Liver (tissue), 8 donors: ENCODE measurements at regions not wholly inside any gene's neighbourhood (a gene's known extent, or its start where the extent isn't known, plus 50 kb on each side); places are given as distances from the start of the nearest gene placed in this dataset.

Source experiments
- DNase-seq: peaks from one replicate; pipeline ENCODE4 v3.0.0-alpha.2; 2017; ENCODE audit warnings: low spot score
- H3K27ac ChIP-seq, 2 donors: one replicate each; pipeline ENCODE4 v1.7.0; 2013; ENCODE audit warnings: inconsistent platforms in 2 of 2, low read length in 2 of 2, control low read depth in 1 of 2, low read depth in 1 of 2, mild to moderate bottlenecking in 1 of 2
- H3K27me3 ChIP-seq, 4 donors: one replicate each; pipeline versions ENCODE4 v1.6.1 to v1.7.0; 2013; ENCODE audit warnings: low read length in 3 of 4, inconsistent platforms in 1 of 4, mild to moderate bottlenecking in 1 of 4, moderate library complexity in 1 of 4; ENCODE audit not compliant: control insufficient read depth in 4 of 4, insufficient read depth in 4 of 4
- H3K36me3 ChIP-seq, 4 donors: one replicate each; pipeline versions ENCODE4 v1.6.1 to v1.7.0; 2013; ENCODE audit warnings: low read length in 3 of 4, mild to moderate bottlenecking in 3 of 4, low read depth in 1 of 4, moderate library complexity in 1 of 4; ENCODE audit not compliant: control insufficient read depth in 4 of 4, insufficient read depth in 3 of 4
- H3K4me1 ChIP-seq, 4 donors: one replicate each; pipeline versions ENCODE4 v1.6.1 to v1.7.0; 2013; ENCODE audit warnings: low read length in 3 of 4, mild to moderate bottlenecking in 3 of 4, moderate library complexity in 1 of 4; ENCODE audit not compliant: control insufficient read depth in 4 of 4, insufficient read depth in 4 of 4
- H3K4me3 ChIP-seq, 3 donors: one replicate each; pipeline versions ENCODE4 v1.6.1 to v1.7.0; 2013; ENCODE audit warnings: low read length in 3 of 3, control low read depth in 1 of 3, low read depth in 1 of 3, mild to moderate bottlenecking in 1 of 3
- H3K9ac ChIP-seq, 2 donors: one replicate each; pipeline ENCODE4 v1.7.0; 2013; ENCODE audit warnings: low read length in 2 of 2, mild to moderate bottlenecking in 2 of 2, moderate library complexity in 2 of 2, control low read depth in 1 of 2, low read depth in 1 of 2
- H3K9me3 ChIP-seq, 4 donors: one replicate each; pipeline versions ENCODE4 v1.6.1 to v1.7.0; 2013; ENCODE audit warnings: low read length in 3 of 4; ENCODE audit not compliant: control insufficient read depth in 4 of 4
- CTCF ChIP-seq: fragments of 150-350 bp; IDR thresholded peaks from 2 replicates; pipeline ENCODE4 v1.5.1; 2017; ENCODE audit warnings: improper control_type of control experiment, low read depth, low read length; ENCODE audit not compliant: missing input control
- HNF4A ChIP-seq, 2 donors: conservative IDR thresholded peaks; 2 replicates each; pipeline ENCODE4 v1.6.1; 2016; ENCODE audit warnings: antibody characterized with exemption in 2 of 2, mild to moderate bottlenecking in 2 of 2
- HNF4G ChIP-seq: IDR thresholded peaks from 2 replicates; pipeline ENCODE4 v1.6.1; 2016; ENCODE audit warnings: antibody characterized with exemption
- JUND ChIP-seq, 2 donors: IDR thresholded peaks; 2 replicates each; pipeline ENCODE4 v1.6.1; 2016; ENCODE audit warnings: antibody characterized with exemption in 2 of 2
- MAX ChIP-seq: IDR thresholded peaks from 2 replicates; pipeline ENCODE4 v1.6.1; 2016; ENCODE audit warnings: antibody characterized with exemption
- NR2F2 ChIP-seq: IDR thresholded peaks from 2 replicates; pipeline ENCODE4 v1.6.1; 2016; ENCODE audit warnings: antibody characterized with exemption
- RAD21 ChIP-seq, 2 donors: IDR thresholded peaks; 2 replicates each; pipeline ENCODE4 v1.6.1; 2016; ENCODE audit warnings: antibody characterized with exemption in 2 of 2, mild to moderate bottlenecking in 2 of 2
- RXRA ChIP-seq, 2 donors: IDR thresholded peaks; 2 replicates each; pipeline ENCODE4 v1.6.1; 2017 to 2018; ENCODE audit warnings: antibody characterized with exemption in 2 of 2, mild to moderate bottlenecking in 1 of 2
- SP1 ChIP-seq: IDR thresholded peaks from 2 replicates; pipeline ENCODE4 v1.6.1; 2018; ENCODE audit warnings: antibody characterized with exemption, mild to moderate bottlenecking
- TAF1 ChIP-seq: conservative IDR thresholded peaks from 2 replicates; pipeline ENCODE4 v1.6.1; 2016; ENCODE audit warnings: antibody characterized with exemption, mild to moderate bottlenecking
- YY1 ChIP-seq: IDR thresholded peaks from 2 replicates; pipeline ENCODE4 v1.6.1; 2016; ENCODE audit warnings: antibody characterized with exemption, mild to moderate bottlenecking
- whole genome bisulfite sequencing: extraction: QIAGEN DNeasy Blood & Tissue Kit; methylation state at CpG from one replicate; pipeline ENCODE4 v1.1.7; 2013; 5-methylcytosine and 5-hydroxymethylcytosine counted together
- TF ChIP-seq, protein P1 (sequence below): IDR thresholded peaks from 2 replicates; pipeline ENCODE4 v1.6.1; 2016; ENCODE audit warnings: antibody characterized with exemption, mild to moderate bottlenecking
- TF ChIP-seq, protein P2 (sequence below): IDR thresholded peaks from 2 replicates; pipeline ENCODE4 v1.6.1; 2016; ENCODE audit warnings: antibody characterized with exemption
- donor health status: healthy.
- donor health status: healthy.
- donor health status: healthy.
- donor health status: healthy.
- donor health status: healthy.

DNA sequence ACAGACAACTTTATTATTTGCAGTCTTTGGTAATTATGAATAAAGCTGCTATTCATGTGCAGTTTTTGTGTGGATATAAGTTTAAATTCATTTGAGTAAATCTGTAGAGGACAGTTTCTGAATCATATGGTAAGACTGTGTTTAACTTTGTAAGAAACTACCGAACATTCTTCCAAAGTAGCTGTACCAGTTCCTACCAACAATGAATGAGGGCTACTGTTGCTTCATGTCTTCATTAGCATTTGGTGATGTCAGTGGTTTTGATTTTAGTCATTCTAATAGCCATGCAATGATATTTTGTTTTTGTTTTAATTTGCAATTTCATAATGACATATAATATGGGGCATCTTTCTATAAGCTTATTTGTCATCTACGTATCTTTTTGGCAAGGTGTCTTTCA lies 501.3 kb upstream of the RORB start:
- no peak overlapping the region for H3K9ac ChIP-seq
- WGBS = 95% methylated on average over 2 of the region's 2 CpGs
- DNase-seq = no peak
- H3K36me3 ChIP-seq = no peaks in the 10 kb centered on the region
- no peak overlapping the region for H3K4me3 ChIP-seq
- H3K4me1 ChIP-seq = no peaks in the 10 kb centered on the region
- no peaks in the 10 kb centered on the region for H3K9me3 ChIP-seq
- TF ChIP-seq NR2F2 = no peak
- TF ChIP-seq TAF1 = no peak
- TF ChIP-seq JUND (IDR thresholded peaks at IDR 0.05) = no peak
- TF ChIP-seq SP1 = no peak
- no peak for TF ChIP-seq CTCF
- no peak for TF ChIP-seq RXRA (IDR thresholded peaks at IDR 0.05)
- H3K27ac ChIP-seq = no peak overlapping the region
- H3K27me3 ChIP-seq = no peaks in the 10 kb centered on the region

GRCh38 chr9:73996844-73997243 lies 500.3 kb upstream of the RORB start:
- TF ChIP-seq RAD21 (IDR thresholded peaks at IDR 0.05) = no peak
- TF ChIP-seq JUND (IDR thresholded peaks at IDR 0.05) = no peak
- no peak for TF ChIP-seq NR2F2
- no peak for TF ChIP-seq HNF4A (conservative IDR thresholded peaks at IDR 0.05)
- TF ChIP-seq, protein P1, sequence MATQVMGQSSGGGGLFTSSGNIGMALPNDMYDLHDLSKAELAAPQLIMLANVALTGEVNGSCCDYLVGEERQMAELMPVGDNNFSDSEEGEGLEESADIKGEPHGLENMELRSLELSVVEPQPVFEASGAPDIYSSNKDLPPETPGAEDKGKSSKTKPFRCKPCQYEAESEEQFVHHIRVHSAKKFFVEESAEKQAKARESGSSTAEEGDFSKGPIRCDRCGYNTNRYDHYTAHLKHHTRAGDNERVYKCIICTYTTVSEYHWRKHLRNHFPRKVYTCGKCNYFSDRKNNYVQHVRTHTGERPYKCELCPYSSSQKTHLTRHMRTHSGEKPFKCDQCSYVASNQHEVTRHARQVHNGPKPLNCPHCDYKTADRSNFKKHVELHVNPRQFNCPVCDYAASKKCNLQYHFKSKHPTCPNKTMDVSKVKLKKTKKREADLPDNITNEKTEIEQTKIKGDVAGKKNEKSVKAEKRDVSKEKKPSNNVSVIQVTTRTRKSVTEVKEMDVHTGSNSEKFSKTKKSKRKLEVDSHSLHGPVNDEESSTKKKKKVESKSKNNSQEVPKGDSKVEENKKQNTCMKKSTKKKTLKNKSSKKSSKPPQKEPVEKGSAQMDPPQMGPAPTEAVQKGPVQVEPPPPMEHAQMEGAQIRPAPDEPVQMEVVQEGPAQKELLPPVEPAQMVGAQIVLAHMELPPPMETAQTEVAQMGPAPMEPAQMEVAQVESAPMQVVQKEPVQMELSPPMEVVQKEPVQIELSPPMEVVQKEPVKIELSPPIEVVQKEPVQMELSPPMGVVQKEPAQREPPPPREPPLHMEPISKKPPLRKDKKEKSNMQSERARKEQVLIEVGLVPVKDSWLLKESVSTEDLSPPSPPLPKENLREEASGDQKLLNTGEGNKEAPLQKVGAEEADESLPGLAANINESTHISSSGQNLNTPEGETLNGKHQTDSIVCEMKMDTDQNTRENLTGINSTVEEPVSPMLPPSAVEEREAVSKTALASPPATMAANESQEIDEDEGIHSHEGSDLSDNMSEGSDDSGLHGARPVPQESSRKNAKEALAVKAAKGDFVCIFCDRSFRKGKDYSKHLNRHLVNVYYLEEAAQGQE = no peak
- Histone ChIP-seq H3K36me3 (no peaks in the 10 kb centered on the region), H3K4me1 (no peaks in the 10 kb centered on the region), H3K9me3 (no peaks in the 10 kb centered on the region), H3K4me3 (no peak overlapping the region), H3K9ac (no peak overlapping the region), H3K27ac (no peak overlapping the region), H3K27me3 (no peaks in the 10 kb centered on the region)
- DNase-seq = no peak
- 84% methylated on average over 1 of the region's 1 CpG for WGBS

GRCh38 chr9:74001382-74001781 lies 495.8 kb upstream of the RORB start:
- no peaks in the 10 kb centered on the region for H3K36me3 ChIP-seq
- DNase-seq = no peak
- WGBS = 36% methylated on average over 2 of the region's 2 CpGs

More at GRCh38 chr9:74001382-74001781, 495.8 kb upstream of the RORB start:
- H3K27me3 ChIP-seq = no peaks in the 10 kb centered on the region
- H3K4me1 ChIP-seq = no peaks in the 10 kb centered on the region
- H3K4me3 ChIP-seq = no peak overlapping the region
- peaks cover 0 to 1% (median 0%) of the 10 kb centered on the region in 4 donors for H3K9me3 ChIP-seq
- TF ChIP-seq, protein P1 = no peak
- TF ChIP-seq TAF1 = no peak
- TF ChIP-seq, protein P2, sequence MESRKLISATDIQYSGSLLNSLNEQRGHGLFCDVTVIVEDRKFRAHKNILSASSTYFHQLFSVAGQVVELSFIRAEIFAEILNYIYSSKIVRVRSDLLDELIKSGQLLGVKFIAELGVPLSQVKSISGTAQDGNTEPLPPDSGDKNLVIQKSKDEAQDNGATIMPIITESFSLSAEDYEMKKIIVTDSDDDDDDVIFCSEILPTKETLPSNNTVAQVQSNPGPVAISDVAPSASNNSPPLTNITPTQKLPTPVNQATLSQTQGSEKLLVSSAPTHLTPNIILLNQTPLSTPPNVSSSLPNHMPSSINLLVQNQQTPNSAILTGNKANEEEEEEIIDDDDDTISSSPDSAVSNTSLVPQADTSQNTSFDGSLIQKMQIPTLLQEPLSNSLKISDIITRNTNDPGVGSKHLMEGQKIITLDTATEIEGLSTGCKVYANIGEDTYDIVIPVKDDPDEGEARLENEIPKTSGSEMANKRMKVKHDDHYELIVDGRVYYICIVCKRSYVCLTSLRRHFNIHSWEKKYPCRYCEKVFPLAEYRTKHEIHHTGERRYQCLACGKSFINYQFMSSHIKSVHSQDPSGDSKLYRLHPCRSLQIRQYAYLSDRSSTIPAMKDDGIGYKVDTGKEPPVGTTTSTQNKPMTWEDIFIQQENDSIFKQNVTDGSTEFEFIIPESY = no peak
- TF ChIP-seq MAX = no peak
- no peak for TF ChIP-seq RXRA (IDR thresholded peaks at IDR 0.05)
- TF ChIP-seq HNF4G = no peak
- TF ChIP-seq JUND (IDR thresholded peaks at IDR 0.05) = no peak
- no peak for TF ChIP-seq YY1
- no peak overlapping the region for H3K9ac ChIP-seq
- no peak overlapping the region for H3K27ac ChIP-seq
